ENCODE measurements at regions not wholly inside any gene's neighbourhood (a gene's known extent, or its start where the extent isn't known, plus 50 kb on each side); places are given as distances from the start of the nearest gene placed in this dataset.

GRCh38 chr7:159229683-159230475 lies 85.2 kb upstream of the VIPR2 start:
- Histone ChIP-seq H3K4me1 (peaks cover 0 to 6% (median 0%) of the 10 kb centered on the region in 9 donors), H3K9me3 (no peaks in the 10 kb centered on the region), H3K27ac (no peak overlapping the region), H3K36me3 (no peaks in the 10 kb centered on the region), H3K27me3 (no peaks in the 10 kb centered on the region), H3K4me3 (no peak overlapping the region)
- no peak for TF ChIP-seq CTCF (IDR thresholded peaks at IDR 0.05)
- intact Hi-C loops (cut with DNase I) = no loop called here
- no peak for ATAC-seq
- no peak for DNase-seq
- 86 to 90% methylated on average over 13 of the region's 13 CpGs for WGBS, 2 donors

DNA sequence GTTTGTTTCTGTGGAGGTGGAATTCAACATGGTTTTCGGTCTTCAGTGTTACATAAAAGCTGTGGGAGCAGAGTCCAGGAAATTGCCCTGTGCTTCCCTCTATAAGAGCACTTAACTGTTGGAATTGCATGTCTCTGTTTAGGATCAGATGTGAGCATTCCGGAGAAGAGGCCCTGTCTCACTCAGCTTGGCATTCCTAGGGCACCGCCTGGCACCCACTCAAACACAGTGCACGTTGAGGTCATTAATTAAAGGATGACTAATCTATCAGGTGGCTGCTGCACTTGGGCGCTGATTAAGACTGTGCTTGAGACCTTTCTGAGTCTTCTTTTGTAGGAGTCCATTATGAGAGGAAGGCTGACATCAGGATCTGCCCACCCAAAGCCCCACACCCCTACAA lies 82.8 kb upstream of the VIPR2 start:
- Histone ChIP-seq H3K4me1 (peaks cover 0 to 6% (median 0%) of the 10 kb centered on the region in 9 donors), H3K36me3 (no peaks in the 10 kb centered on the region), H3K27ac (no peak overlapping the region), H3K27me3 (peaks cover 0 to 3% (median 0%) of the 10 kb centered on the region in 7 donors), H3K4me3 (no peak overlapping the region), H3K9me3 (no peaks in the 10 kb centered on the region)
- no peak for TF ChIP-seq CTCF (IDR thresholded peaks at IDR 0.05)
- DNase-seq (no peak), ATAC-seq (peak in 3 of 8 donors; percentile 30 to 72 (median 44))
- intact Hi-C loops (cut with DNase I) = no loop called here
- WGBS, 2 donors = 63 to 71% methylated on average over 5 of the region's 5 CpGs

GRCh38 chr7:159226011-159226702 lies 81.5 kb upstream of the VIPR2 start:
- ATAC-seq (no peak), DNase-seq (no peak)
- no peaks in the 10 kb centered on the region for H3K36me3 ChIP-seq
- TF ChIP-seq CTCF (IDR thresholded peaks at IDR 0.05) = no peak
- intact Hi-C loops (cut with DNase I) = no loop called here
- no peak overlapping the region for H3K4me3 ChIP-seq
- H3K9me3 ChIP-seq = no peaks in the 10 kb centered on the region
- WGBS, 2 donors = 78 to 86% methylated on average over 6 of the region's 6 CpGs
- H3K27me3 ChIP-seq = peaks cover 0 to 3% (median 0%) of the 10 kb centered on the region in 7 donors
- peaks cover 0 to 6% (median 0%) of the 10 kb centered on the region in 9 donors for H3K4me1 ChIP-seq
- no peak overlapping the region for H3K27ac ChIP-seq

DNA sequence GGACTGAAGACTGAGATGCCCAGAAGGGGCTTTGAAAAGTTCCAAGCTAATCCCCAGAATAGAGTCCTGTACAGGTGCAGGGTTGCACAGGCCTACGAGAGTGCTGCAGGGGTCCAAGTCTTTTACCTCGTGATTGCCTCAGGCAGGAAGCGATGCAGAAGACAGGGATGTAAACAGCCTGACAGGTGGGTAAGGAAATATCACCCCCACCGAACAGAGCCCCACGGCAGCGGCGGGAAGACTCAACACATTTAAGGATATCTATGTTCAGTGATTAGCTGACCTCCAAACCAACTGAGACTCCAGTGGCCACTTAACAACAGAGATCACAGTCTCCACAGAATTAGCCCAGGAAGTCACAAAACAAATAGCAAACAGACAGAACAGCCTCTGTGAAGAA lies 73.9 kb upstream of the VIPR2 start:
- no peak for TF ChIP-seq CTCF (IDR thresholded peaks at IDR 0.05)
- Histone ChIP-seq H3K27ac (no peak overlapping the region), H3K9me3 (no peaks in the 10 kb centered on the region), H3K4me1 (no peaks in the 10 kb centered on the region), H3K4me3 (no peak overlapping the region), H3K27me3 (peaks cover 0 to 16% (median 0%) of the 10 kb centered on the region in 7 donors), H3K36me3 (no peaks in the 10 kb centered on the region)
- DNase-seq = no peak
- WGBS, 2 donors = 66 to 70% methylated on average over 7 of the region's 7 CpGs
- ATAC-seq = no peak
- intact Hi-C loops (cut with DNase I) = no loop called here

All from heart right ventricle (tissue), 16 donors.